Endothelial cell of umbilical vein (primary cell): ENCODE measurements at regions not wholly inside any gene's neighbourhood (a gene's known extent, or its start where the extent isn't known, plus 50 kb on each side); places are given as distances from the start of the nearest gene placed in this dataset.

Source experiments
- BruUV-seq: library from RNA; stranded (reverse); fragments of 400-500 nt; replicated peaks from 2 replicates; lab custom pipeline; 2021; lab: Mats Ljungman, UMichigan
- CTCF ChIA-PET: fragments of 300-600, 350-600 bp; sonication (Branson Sonifier 250); formaldehyde crosslinking; loops from one replicate; lab custom pipeline; 2021; ENCODE audit warnings: antibody characterized with exemption, inconsistent platforms; lab: Charles Lee
- POLR2A ChIA-PET: fragments of 300-600, 350-600 bp; sonication (Branson Sonifier 250); formaldehyde crosslinking; loops from one replicate; lab custom pipeline; 2021; ENCODE audit warnings: antibody characterized with exemption, inconsistent platforms; lab: Charles Lee
- DNase-seq: peaks from one replicate; pipeline ENCODE4 v3.0.0-alpha.2; 2011; ENCODE audit warnings: low read depth, low spot score
- FAIRE-seq: peaks from 2 replicates; lab custom pipeline; 2011; peaks lifted over from hg19 to GRCh38; lab: Jason Lieb, UNC
- H2AFZ ChIP-seq: 2 replicates; pipeline ENCODE4 v1.6.0; 2012; ENCODE audit warnings: low read depth, low read length, control low read depth, inconsistent platforms
- H3K27ac ChIP-seq: 2 replicates; pipeline ENCODE4 v1.5.1; 2011; ENCODE audit warnings: low read depth, mild to moderate bottlenecking, control low read depth, low read length, moderate library complexity; ENCODE audit not compliant: insufficient read depth
- H3K27me3 ChIP-seq, 2 experiments: 2 replicates each; pipeline versions ENCODE4 v1.6.0 to v1.6.1; 2011; ENCODE audit warnings: low read length in 2 of 2, mixed read lengths in 1 of 2; ENCODE audit not compliant: control insufficient read depth in 2 of 2, insufficient read depth in 2 of 2
- H3K36me3 ChIP-seq, 2 experiments: 2 replicates in 1 of 2; 3 replicates in 1 of 2; pipeline ENCODE4 v1.5.1; 2011; ENCODE audit warnings: low read length in 2 of 2, mild to moderate bottlenecking in 1 of 2, moderate library complexity in 1 of 2; ENCODE audit not compliant: control insufficient read depth in 2 of 2, insufficient read depth in 2 of 2; ENCODE audit errors: extremely low read depth in 1 of 2
- H3K4me1 ChIP-seq: 3 replicates; pipeline ENCODE4 v1.5.1; 2011; ENCODE audit warnings: mild to moderate bottlenecking, low read length; ENCODE audit not compliant: control insufficient read depth, insufficient read depth; ENCODE audit errors: extremely low read depth
- H3K4me2 ChIP-seq: 2 replicates; pipeline ENCODE4 v1.6.1; 2011; ENCODE audit warnings: low read length, control low read depth, mixed read lengths; ENCODE audit not compliant: insufficient read depth
- H3K4me3 ChIP-seq, 3 experiments: fragments of 200-600 bp in 1 of 3; sonication (generic), shearing (Covaris generic) in 1 of 3; replicated peaks in 1 of 3; 2 replicates each; pipeline ENCODE4 v1.5.1; 2011 to 2016; ENCODE audit warnings: control low read depth in 3 of 3, low read length in 3 of 3, mild to moderate bottlenecking in 2 of 3, inconsistent platforms in 1 of 3, low read depth in 1 of 3, moderate library complexity in 1 of 3; ENCODE audit not compliant: insufficient read depth in 1 of 3
- H3K79me2 ChIP-seq: 2 replicates; pipeline ENCODE4 v1.6.0; 2012; ENCODE audit warnings: low read length, inconsistent platforms; ENCODE audit not compliant: control insufficient read depth, insufficient read depth
- H3K9ac ChIP-seq: replicated peaks from 2 replicates; pipeline ENCODE3; 2011; ENCODE audit warnings: low read length, control low read depth; ENCODE audit not compliant: insufficient read depth; ENCODE audit errors: extremely low read depth
- H3K9me1 ChIP-seq: replicated peaks from 3 replicates; pipeline ENCODE4 v1.6.0; 2011; ENCODE audit warnings: mild to moderate bottlenecking, low read length; ENCODE audit not compliant: control insufficient read depth, insufficient read depth; ENCODE audit errors: extremely low read depth
- H3K9me3 ChIP-seq: replicated peaks from 2 replicates; pipeline ENCODE4 v1.5.1; 2012; ENCODE audit warnings: low read length, inconsistent platforms; ENCODE audit not compliant: control insufficient read depth, insufficient read depth
- H4K20me1 ChIP-seq: replicated peaks from 2 replicates; pipeline ENCODE3; 2011; ENCODE audit warnings: mild to moderate bottlenecking, low read length; ENCODE audit not compliant: control insufficient read depth, insufficient read depth; ENCODE audit errors: extremely low read depth
- CTCF ChIP-seq, 2 donors: IDR thresholded peaks; 1 replicate in 1 of 2; 2 replicates in 1 of 2; pipeline ENCODE4 v1.5.1; 2011; ENCODE audit warnings: low read length in 2 of 2, mild to moderate bottlenecking in 2 of 2, moderate library complexity in 2 of 2, control low read depth in 1 of 2, inconsistent platforms in 1 of 2, low read depth in 1 of 2; ENCODE audit not compliant: insufficient read depth in 1 of 2; ENCODE audit errors: extremely low read depth in 1 of 2
- EZH2 ChIP-seq: IDR thresholded peaks from 2 replicates; pipeline ENCODE4 v1.6.1; 2012; ENCODE audit warnings: borderline replicate concordance, low read depth, mild to moderate bottlenecking, moderate library complexity, low read length, inconsistent platforms; ENCODE audit not compliant: severe bottlenecking
- GATA2 ChIP-seq: IDR thresholded peaks from 2 replicates; pipeline ENCODE4 v1.7.0; 2011; ENCODE audit warnings: low read depth, mild to moderate bottlenecking, moderate library complexity, mixed read lengths, low read length; ENCODE audit not compliant: insufficient read length, insufficient read depth
- POLR2A ChIP-seq: IDR thresholded peaks from 2 replicates; pipeline ENCODE4 v1.6.1; 2012; ENCODE audit warnings: low read depth, mild to moderate bottlenecking, control low read depth, low read length
- POLR2AphosphoS5 ChIP-seq: IDR thresholded peaks from 2 replicates; pipeline ENCODE4 v1.6.1; 2012; ENCODE audit warnings: low read depth, mild to moderate bottlenecking, control low read depth, low read length, moderate library complexity; ENCODE audit not compliant: insufficient read depth
- dilution Hi-C: fragments of 300-500 bp; cut with MboI; formaldehyde crosslinking; loops from one replicate; pipeline ENCODE4 v1.15.0; 2019; ENCODE audit warnings: low sequenced_read_pairs; ENCODE audit not compliant: extremely low pct_ligation_motif_present
- intact Hi-C: fragments of 100-400 bp; cut with micrococcal nuclease; formaldehyde crosslinking; loops from one replicate; pipeline ENCODE4 v1.10.0; 2022

GRCh38 chr6:146896062-146896813 lies 297.5 kb downstream of the ADGB start:
- no TSS peak for BruUV-seq
- dilution Hi-C loops = no loop called here
- CTCF ChIA-PET = interaction anchor here (1.0 kb wide), 1 partner anchor 14 kb away, joined by 3 read pairs; no protein-coding TSS in a partner anchor

GRCh38 chr6:146896960-146897701 lies 298.4 kb downstream of the ADGB start:
- ChIA-PET POLR2A (no interaction called here), CTCF (no interaction called here)
- Histone ChIP-seq H3K9me3 (no peaks in the 10 kb centered on the region), H2AFZ (no peak overlapping the region), H3K27me3 (no peaks in the 10 kb centered on the region), H3K27ac (no peak overlapping the region), H3K36me3 (no peaks in the 10 kb centered on the region), H3K4me3 (no peak overlapping the region), H3K9ac (no peak overlapping the region), H4K20me1 (no peaks in the 10 kb centered on the region), H3K4me1 (peaks cover 8% of the 10 kb centered on the region), H3K4me2 (no peak overlapping the region), H3K9me1 (no peaks in the 10 kb centered on the region), H3K79me2 (no peaks in the 10 kb centered on the region)
- FAIRE-seq (no peak), DNase-seq (no peak)
- intact Hi-C loops (no loop called here), dilution Hi-C loops (no loop called here)
- BruUV-seq = no TSS peak
- TF ChIP-seq POLR2AphosphoS5 (no peak), POLR2A (no peak), CTCF (IDR thresholded peaks at IDR 0.05; ENCODE audit: extremely low read depth in 1 of 2, insufficient read depth in 1 of 2, low read depth in 1 of 2, low read length in 2 of 2) (no peak), GATA2 (no peak), EZH2 (no peak)

More at GRCh38 chr6:146896062-146896813, 297.5 kb downstream of the ADGB start:
- H3K27ac ChIP-seq = no peak overlapping the region
- FAIRE-seq (no peak), DNase-seq (no peak)
- no peaks in the 10 kb centered on the region for H3K36me3 ChIP-seq
- POLR2A ChIA-PET = no interaction called here
- H3K4me2 ChIP-seq = no peak overlapping the region
- TF ChIP-seq EZH2 = no peak
- H3K27me3 ChIP-seq = no peaks in the 10 kb centered on the region
- no peaks in the 10 kb centered on the region for H3K9me3 ChIP-seq
- no peak overlapping the region for H2AFZ ChIP-seq
- peaks cover 11% of the 10 kb centered on the region for H3K4me1 ChIP-seq
- H3K9ac ChIP-seq = no peak overlapping the region
- intact Hi-C loops = no loop called here
- no peaks in the 10 kb centered on the region for H3K79me2 ChIP-seq
- H3K4me3 ChIP-seq = no peak overlapping the region
- H3K9me1 ChIP-seq = no peaks in the 10 kb centered on the region
- H4K20me1 ChIP-seq = no peaks in the 10 kb centered on the region
